ENCODE measurements at regions not wholly inside any gene's neighbourhood (a gene's known extent, or its start where the extent isn't known, plus 50 kb on each side); places are given as distances from the start of the nearest gene placed in this dataset.
A peak's percentile ranks its signal among the peaks of the same experiment; 100 is the strongest.

- TF ChIP-seq POLR2AphosphoS5 (IDR thresholded peaks at IDR 0.05) (no peak), EP300 (IDR thresholded peaks at IDR 0.05) (no peak), CTCF (IDR thresholded peaks at IDR 0.05) (no peak), POLR2A (IDR thresholded peaks at IDR 0.05) (no peak)
- H3K27ac ChIP-seq: no peak overlapping the region
- no peak for ATAC-seq
- peaks cover 44% of the 10 kb centered on the region for H3K27me3 ChIP-seq
- H3K36me3 ChIP-seq: no peaks in the 10 kb centered on the region
- H3K9me3 ChIP-seq: no peaks in the 10 kb centered on the region
- no peak overlapping the region for H3K4me3 ChIP-seq
- H3K4me1 ChIP-seq: peaks cover 0 to 32% (median 0%) of the 10 kb centered on the region in 3 donors
- WGBS, 2 donors (ENCODE audit: low coverage in 1 of 2): 71 to 88% methylated on average over 7 to 8 of the region's 14 CpGs
These were observed 99.2 kb downstream of the OR2B2 start for GRCh38 chr6:27812805-27813492.

GRCh38 chr6:27812078-27812804 lies 100.0 kb downstream of the OR2B2 start:
- Histone ChIP-seq H3K4me1 (peaks cover 0 to 35% (median 0%) of the 10 kb centered on the region in 3 donors), H3K27ac (no peak overlapping the region), H3K27me3 (peaks cover 41% of the 10 kb centered on the region), H3K36me3 (no peaks in the 10 kb centered on the region), H3K9me3 (no peaks in the 10 kb centered on the region), H3K4me3 (no peak overlapping the region)
- no peak for TF ChIP-seq EP300 (IDR thresholded peaks at IDR 0.05)
- no peak for TF ChIP-seq CTCF (IDR thresholded peaks at IDR 0.05)
- no peak for TF ChIP-seq POLR2AphosphoS5 (IDR thresholded peaks at IDR 0.05)
- TF ChIP-seq POLR2A (IDR thresholded peaks at IDR 0.05): no peak
- 25 to 70% methylated on average over 1 to 4 of the region's 6 CpGs for WGBS, 2 donors (ENCODE audit: low coverage in 1 of 2)
- ATAC-seq: no peak

- H3K27ac ChIP-seq: peak overlapping the region in 2 of 4 donors; percentile 90 to 95
These were observed 100.8 kb downstream of the OR2B2 start for GRCh38 chr6:27811451-27811772.

GRCh38 chr6:27810768-27811450 lies 101.3 kb downstream of the OR2B2 start:
- Histone ChIP-seq H3K4me3 (peak overlapping the region; percentile 62 to 68), H3K27me3 (peaks cover 40% of the 10 kb centered on the region), H3K4me1 (peaks cover 0 to 43% (median 5%) of the 10 kb centered on the region in 3 donors), H3K9me3 (no peaks in the 10 kb centered on the region), H3K36me3 (no peaks in the 10 kb centered on the region), H3K27ac (peak overlapping the region; percentile 68 to 95 (median 86))
- TF ChIP-seq POLR2AphosphoS5 (IDR thresholded peaks at IDR 0.05) (no peak), POLR2A (IDR thresholded peaks at IDR 0.05) (no peak), CTCF (IDR thresholded peaks at IDR 0.05) (no peak), EP300 (IDR thresholded peaks at IDR 0.05) (no peak)
- no peak for ATAC-seq
- WGBS, 2 donors (ENCODE audit: low coverage in 1 of 2): 23 to 27% methylated on average over 10 to 11 of the region's 11 CpGs

More at GRCh38 chr6:27811451-27811772, 100.8 kb downstream of the OR2B2 start:
- no peak overlapping the region for H3K4me3 ChIP-seq
- H3K9me3 ChIP-seq: no peaks in the 10 kb centered on the region
- TF ChIP-seq EP300 (IDR thresholded peaks at IDR 0.05) (no peak), CTCF (IDR thresholded peaks at IDR 0.05) (no peak), POLR2AphosphoS5 (IDR thresholded peaks at IDR 0.05) (no peak), POLR2A (IDR thresholded peaks at IDR 0.05) (no peak)
- H3K27me3 ChIP-seq: peaks cover 41% of the 10 kb centered on the region
- no peaks in the 10 kb centered on the region for H3K36me3 ChIP-seq
- H3K4me1 ChIP-seq: peaks cover 0 to 43% (median 5%) of the 10 kb centered on the region in 3 donors
- no peak for ATAC-seq

All from gastroesophageal sphincter (tissue), 4 donors.